ENCODE measurements at regions not wholly inside any gene's neighbourhood (a gene's known extent, or its start where the extent isn't known, plus 50 kb on each side); places are given as distances from the start of the nearest gene placed in this dataset.

DNA sequence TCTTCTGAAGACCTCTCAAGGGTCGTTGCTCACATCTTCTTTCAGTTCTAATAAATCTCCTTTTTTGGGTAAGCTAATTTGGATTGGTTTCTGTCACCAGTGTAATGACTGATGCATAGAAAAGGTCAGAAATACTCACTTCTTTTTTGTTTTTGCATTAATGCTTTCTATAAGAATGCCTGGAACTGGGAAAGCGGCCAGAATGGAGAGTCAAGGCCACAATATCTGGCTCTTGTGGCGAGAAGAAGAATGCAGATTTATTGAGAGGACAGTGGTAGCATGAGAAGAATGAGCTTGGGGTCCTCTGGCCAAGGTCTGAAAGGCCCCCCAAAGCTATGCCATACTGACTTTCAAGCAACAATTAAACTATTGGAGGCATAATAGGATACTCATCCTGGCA, 88.0 kb upstream of the SLC12A2 start:
- H3K27me3 ChIP-seq (ENCODE audit: control insufficient read depth, extremely low read depth, insufficient read depth, low read length), result no peaks in the 10 kb centered on the region
- H3K36me3 ChIP-seq (ENCODE audit: control insufficient read depth in 2 of 2, extremely low read depth in 1 of 2, insufficient read depth in 2 of 2, low read length in 2 of 2), result no peaks in the 10 kb centered on the region
- no peak overlapping the region for H3K4me3 ChIP-seq (ENCODE audit: control insufficient read depth in 2 of 3, extremely low read depth in 1 of 3, insufficient read depth in 2 of 3, low read depth in 1 of 3, low read length in 3 of 3)
- no peak overlapping the region for H3K9ac ChIP-seq (ENCODE audit: control insufficient read depth, extremely low read depth, insufficient read depth, low read length)
- TF ChIP-seq EZH2 (IDR thresholded peaks at IDR 0.05; ENCODE audit: low read length), result no peak
- no peak for TF ChIP-seq CTCF (optimal IDR thresholded peaks at IDR 0.05 in 1 of 3, IDR thresholded peaks at IDR 0.05 in 1 of 3, conservative IDR thresholded peaks at IDR 0.05 in 1 of 3; ENCODE audit: extremely low read depth in 1 of 3, insufficient read depth in 2 of 3, low read length in 3 of 3)
- H3K9me1 ChIP-seq (ENCODE audit: control insufficient read depth, extremely low read depth, insufficient read depth, low read length), result no peaks in the 10 kb centered on the region
- H3K9me3 ChIP-seq (ENCODE audit: control insufficient read depth, low read depth, low read length), result no peaks in the 10 kb centered on the region
- H3K4me1 ChIP-seq (ENCODE audit: control insufficient read depth, extremely low read depth, insufficient read depth, low read length), result peaks cover 2% of the 10 kb centered on the region
- no peak overlapping the region for H2AFZ ChIP-seq (ENCODE audit: control insufficient read depth, low read length)
- DNase-seq (ENCODE audit: low read depth, low spot score) (no peak), FAIRE-seq (no peak)
- no peak overlapping the region for H3K27ac ChIP-seq (ENCODE audit: control insufficient read depth, insufficient read depth, low read length)
- H3K79me2 ChIP-seq (ENCODE audit: control insufficient read depth, insufficient read depth, low read length), result no peaks in the 10 kb centered on the region
- dilution Hi-C loops (cut with MboI; ENCODE audit: extremely low pct_ligation_motif_present, low sequenced_read_pairs), result no loop called here
- no peak overlapping the region for H3K4me2 ChIP-seq (ENCODE audit: control insufficient read depth, extremely low read depth, insufficient read depth, low read depth, low read length)
- H4K20me1 ChIP-seq (ENCODE audit: control insufficient read depth, extremely low read depth, insufficient read depth, low read length), result no peaks in the 10 kb centered on the region

DNA sequence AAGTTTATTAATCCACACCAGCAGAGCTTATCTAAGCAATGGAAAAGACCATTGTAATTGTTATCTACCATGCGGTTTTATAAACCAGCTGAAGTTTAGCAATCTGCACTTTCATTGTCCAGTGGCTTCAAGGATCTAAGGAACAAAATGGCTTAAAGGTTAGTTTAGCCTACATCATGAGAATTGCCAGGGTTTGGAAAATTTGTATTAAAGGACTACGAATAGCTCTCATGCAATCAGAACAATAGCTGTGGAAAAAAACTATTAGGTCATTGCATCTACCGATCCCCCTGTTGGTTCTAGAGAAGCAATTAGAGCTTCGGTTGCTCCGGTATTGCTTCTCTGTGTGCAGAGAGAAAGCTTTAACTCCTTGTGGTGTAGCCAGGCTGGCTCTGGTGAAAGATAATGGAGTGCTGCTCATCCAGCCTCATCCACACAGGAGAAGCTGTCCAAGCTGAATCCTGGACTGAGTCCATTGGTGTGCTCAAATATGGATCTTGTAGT, 86.3 kb upstream of the SLC12A2 start:
- Histone ChIP-seq H3K36me3 (ENCODE audit: control insufficient read depth in 2 of 2, extremely low read depth in 1 of 2, insufficient read depth in 2 of 2, low read length in 2 of 2) (no peaks in the 10 kb centered on the region), H3K9ac (ENCODE audit: control insufficient read depth, extremely low read depth, insufficient read depth, low read length) (no peak overlapping the region), H3K79me2 (ENCODE audit: control insufficient read depth, insufficient read depth, low read length) (no peaks in the 10 kb centered on the region), H3K4me1 (ENCODE audit: control insufficient read depth, extremely low read depth, insufficient read depth, low read length) (peaks cover 2% of the 10 kb centered on the region), H3K4me2 (ENCODE audit: control insufficient read depth, extremely low read depth, insufficient read depth, low read depth, low read length) (no peak overlapping the region), H3K9me1 (ENCODE audit: control insufficient read depth, extremely low read depth, insufficient read depth, low read length) (no peaks in the 10 kb centered on the region), H3K9me3 (ENCODE audit: control insufficient read depth, low read depth, low read length) (no peaks in the 10 kb centered on the region), H3K4me3 (ENCODE audit: control insufficient read depth in 2 of 3, extremely low read depth in 1 of 3, insufficient read depth in 2 of 3, low read depth in 1 of 3, low read length in 3 of 3) (no peak overlapping the region), H4K20me1 (ENCODE audit: control insufficient read depth, extremely low read depth, insufficient read depth, low read length) (no peaks in the 10 kb centered on the region), H2AFZ (ENCODE audit: control insufficient read depth, low read length) (no peak overlapping the region), H3K27ac (ENCODE audit: control insufficient read depth, insufficient read depth, low read length) (no peak overlapping the region), H3K27me3 (ENCODE audit: control insufficient read depth, extremely low read depth, insufficient read depth, low read length) (no peaks in the 10 kb centered on the region)
- DNase-seq (ENCODE audit: low read depth, low spot score) (no peak), FAIRE-seq (no peak)
- TF ChIP-seq EZH2 (IDR thresholded peaks at IDR 0.05; ENCODE audit: low read length) (no peak), CTCF (optimal IDR thresholded peaks at IDR 0.05 in 1 of 3, IDR thresholded peaks at IDR 0.05 in 1 of 3, conservative IDR thresholded peaks at IDR 0.05 in 1 of 3; ENCODE audit: extremely low read depth in 1 of 3, insufficient read depth in 2 of 3, low read length in 3 of 3) (no peak)
- dilution Hi-C loops (cut with MboI; ENCODE audit: extremely low pct_ligation_motif_present, low sequenced_read_pairs), result no loop called here
